ENCODE measurements at regions not wholly inside any gene's neighbourhood (a gene's known extent, or its start where the extent isn't known, plus 50 kb on each side); places are given as distances from the start of the nearest gene placed in this dataset.

- TF ChIP-seq CTCF (IDR thresholded peaks at IDR 0.05; ENCODE audit: poor library complexity, severe bottlenecking) (no peak), POLR2AphosphoS5 (IDR thresholded peaks at IDR 0.05) (no peak), RAD21 (conservative IDR thresholded peaks at IDR 0.05) (no peak), TAF1 (IDR thresholded peaks at IDR 0.05; ENCODE audit: low read depth) (no peak), EP300 (conservative IDR thresholded peaks at IDR 0.05; ENCODE audit: poor library complexity, severe bottlenecking) (no peak), MXI1 (conservative IDR thresholded peaks at IDR 0.05; ENCODE audit: poor library complexity, severe bottlenecking) (no peak), EZH2 (IDR thresholded peaks at IDR 0.05; ENCODE audit: borderline replicate concordance, insufficient read depth, low read length, poor library complexity, severe bottlenecking) (no peak), SMC3 (conservative IDR thresholded peaks at IDR 0.05; ENCODE audit: poor library complexity) (no peak), REST (IDR thresholded peaks at IDR 0.05; ENCODE audit: borderline replicate concordance) (no peak)
These were observed 1188.3 kb upstream of the SORCS1 start for GRCh38 chr10:108352771-108353170.
